GM19043 (cell line): ENCODE measurements at regions not wholly inside any gene's neighbourhood (a gene's known extent, or its start where the extent isn't known, plus 50 kb on each side); places are given as distances from the start of the nearest gene placed in this dataset.

Experiments
- ATAC-seq: cut with Tn5 transposase; IDR thresholded peaks from one replicate; pipeline ENCODE4 v1.9.1; 2021; ENCODE audit warnings: low read depth; ENCODE audit not compliant: unreplicated experiment

GRCh38 chr21:22965455-22966135 lies 1967.4 kb downstream of the NCAM2 start:
- ATAC-seq, result no peak

- no peak for ATAC-seq
Measured at GRCh38 chr21:22981819-22982218, 1983.6 kb downstream of the NCAM2 start.

DNA sequence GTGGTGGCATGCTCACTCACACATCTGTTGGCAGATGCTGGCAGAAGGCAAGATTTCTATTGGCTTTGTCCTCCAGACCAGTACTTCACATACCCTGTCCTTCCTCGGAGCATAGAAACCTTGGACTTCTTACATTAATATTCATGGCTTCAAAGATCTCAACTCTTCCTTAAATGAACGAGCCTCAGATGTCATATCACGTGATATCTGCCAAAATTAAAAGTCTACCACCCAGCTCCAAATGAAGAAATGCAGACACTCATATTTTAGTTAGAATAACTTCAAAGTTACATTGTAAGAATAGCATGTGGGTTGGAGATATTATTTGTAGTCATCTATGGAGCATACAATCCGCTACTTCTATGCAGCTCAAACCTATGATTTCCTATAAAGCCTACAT lies 1994.9 kb downstream of the NCAM2 start:
- no peak for ATAC-seq

GRCh38 chr21:22993822-22994574 lies 1995.8 kb downstream of the NCAM2 start:
- no peak for ATAC-seq

DNA sequence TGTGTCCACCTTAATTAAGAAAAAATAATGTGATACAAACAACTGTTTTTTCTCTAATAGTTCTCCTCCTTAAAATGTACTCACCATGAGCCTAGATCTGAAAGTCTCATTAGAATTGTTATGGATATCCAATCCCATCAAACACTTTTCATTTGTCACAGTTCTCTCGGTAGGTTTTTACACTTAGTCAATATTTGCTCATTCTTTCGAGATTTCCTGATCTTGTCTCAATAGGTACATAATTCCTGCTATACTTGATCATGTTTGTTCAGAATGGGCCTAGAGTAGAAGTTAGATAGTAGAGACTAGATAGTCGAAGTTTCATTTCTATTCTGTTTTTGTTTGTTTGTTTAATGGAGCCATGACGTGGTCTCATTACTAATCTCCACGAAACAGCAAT lies 2005.7 kb downstream of the NCAM2 start:
- ATAC-seq, result no peak

GRCh38 chr21:23008601-23009202 lies 2010.5 kb downstream of the NCAM2 start:
- no peak for ATAC-seq

DNA sequence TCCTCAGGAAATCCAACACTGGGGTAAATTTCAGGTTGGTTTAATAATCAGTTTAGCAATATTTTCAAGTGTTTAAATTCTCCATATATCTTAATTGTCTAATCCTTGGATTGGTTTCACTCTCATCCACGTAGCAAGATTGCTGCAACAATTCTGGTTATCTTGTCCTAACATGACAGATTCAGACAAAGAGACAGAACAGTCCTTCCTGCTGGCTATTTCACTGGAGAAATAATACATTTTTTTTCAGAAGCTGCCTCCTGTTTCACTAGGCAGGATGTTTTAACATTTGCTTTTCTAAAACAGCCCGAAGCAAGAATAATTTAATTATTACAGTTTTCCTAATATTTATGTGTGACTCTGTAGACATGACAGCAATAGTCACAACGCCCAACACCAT lies 2011.2 kb downstream of the NCAM2 start:
- ATAC-seq, result no peak

GRCh38 chr21:23014021-23014420 lies 2015.8 kb downstream of the NCAM2 start:
- no peak for ATAC-seq

DNA sequence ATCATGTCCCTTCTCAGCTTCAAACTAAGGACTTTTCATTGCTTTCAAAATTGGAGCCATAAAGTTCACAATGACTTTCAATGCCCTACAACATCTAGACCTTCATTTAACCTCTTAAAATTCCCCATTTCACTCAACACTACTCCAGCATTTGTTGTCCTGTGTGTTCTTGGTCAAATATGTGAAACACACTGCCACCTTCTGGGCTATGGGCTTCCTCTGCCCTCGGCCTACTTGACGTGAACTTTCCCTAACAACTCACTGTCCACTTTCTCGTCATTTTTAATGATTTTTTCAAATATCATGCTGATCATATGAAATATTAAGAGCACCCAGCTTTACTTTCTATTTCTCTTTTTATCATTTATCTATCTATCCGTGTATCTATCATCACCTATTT lies 2018.4 kb downstream of the NCAM2 start:
- no peak for ATAC-seq

- no peak for ATAC-seq
Measured at GRCh38 chr21:23017989-23018388, 2019.8 kb downstream of the NCAM2 start.

DNA sequence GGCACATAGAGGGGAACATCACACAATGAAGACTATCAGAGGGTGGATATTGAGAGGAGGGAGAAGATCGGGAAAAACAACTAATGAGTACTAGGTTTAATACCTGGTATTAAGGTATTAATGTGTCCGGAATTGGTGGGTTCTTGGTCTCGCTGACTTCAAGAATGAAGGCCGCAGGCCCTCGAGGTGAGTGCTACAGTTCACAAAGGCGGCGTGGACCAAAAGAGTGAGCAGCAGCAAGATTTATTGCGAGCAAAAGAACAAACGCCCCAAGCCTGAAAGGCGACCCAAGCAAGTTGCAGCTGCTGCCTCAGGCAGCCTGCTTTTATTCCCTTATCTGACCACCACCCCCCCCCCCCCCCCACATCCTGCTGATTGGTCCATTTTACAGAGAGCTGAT lies 2022.8 kb downstream of the NCAM2 start:
- no peak for ATAC-seq

DNA sequence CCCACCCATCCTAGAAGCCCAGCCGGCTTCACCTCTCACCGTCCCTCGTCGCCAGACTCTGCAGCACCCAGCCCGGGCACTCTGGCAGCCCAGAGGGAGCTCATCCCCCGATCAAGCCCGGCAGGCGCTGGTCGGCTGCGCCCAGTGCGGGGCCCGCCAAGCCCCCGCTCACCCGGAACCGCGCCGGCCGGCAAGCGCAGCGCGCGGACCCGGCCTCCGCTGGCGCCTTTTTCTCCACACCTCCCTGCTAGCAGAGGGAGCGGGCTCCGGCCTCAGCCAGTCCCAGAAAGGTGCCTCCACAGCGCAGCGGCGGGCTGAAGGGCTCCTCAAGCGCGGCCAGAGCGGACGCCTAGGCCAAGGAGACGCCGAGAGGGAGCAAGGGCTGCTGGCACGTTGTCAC lies 2023.3 kb downstream of the NCAM2 start:
- no peak for ATAC-seq

- ATAC-seq, result no peak
Measured at GRCh38 chr21:23026878-23027277, 2028.7 kb downstream of the NCAM2 start.

GRCh38 chr21:23039846-23040245 lies 2041.6 kb downstream of the NCAM2 start:
- ATAC-seq, result no peak

DNA sequence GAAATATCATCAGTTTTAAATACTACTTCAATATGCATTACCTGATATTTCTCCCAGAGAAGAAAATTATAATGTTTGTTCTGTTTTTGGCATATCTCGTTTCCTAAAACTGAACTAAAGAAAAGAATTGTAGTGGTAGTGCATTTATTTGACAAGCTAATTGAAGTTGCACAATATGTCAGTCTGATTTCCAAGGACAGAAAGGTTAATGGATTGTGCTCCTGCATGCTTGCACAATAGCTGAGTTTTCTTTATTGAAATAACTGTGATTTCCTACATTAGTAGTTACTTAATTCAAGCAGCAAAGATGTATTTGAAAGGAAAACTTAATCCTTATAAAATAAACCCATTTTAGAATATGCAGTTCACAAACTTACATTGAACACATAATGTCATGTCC lies 2047.7 kb downstream of the NCAM2 start:
- ATAC-seq, result no peak

- ATAC-seq, result no peak
Measured at GRCh38 chr21:23067672-23068071, 2069.5 kb downstream of the NCAM2 start.

DNA sequence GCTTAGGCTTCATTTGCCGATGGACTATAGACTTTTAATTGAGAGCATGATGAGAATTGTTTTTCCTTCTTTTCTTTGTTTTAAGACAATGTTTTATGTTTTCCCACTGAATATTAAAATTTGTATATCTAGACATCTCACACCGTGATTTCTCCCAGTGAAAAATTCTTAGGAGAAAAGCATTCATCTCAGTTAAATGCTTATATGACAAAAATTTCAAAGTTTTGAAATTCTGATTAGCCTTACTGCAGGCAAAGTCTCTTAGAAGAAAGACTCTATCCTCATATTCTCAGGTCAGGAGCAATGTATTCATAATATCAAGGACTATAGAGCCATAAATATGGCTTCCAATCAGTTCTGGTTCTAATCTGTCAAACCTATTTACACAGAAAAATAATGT lies 2085.0 kb downstream of the NCAM2 start:
- ATAC-seq, result no peak

DNA sequence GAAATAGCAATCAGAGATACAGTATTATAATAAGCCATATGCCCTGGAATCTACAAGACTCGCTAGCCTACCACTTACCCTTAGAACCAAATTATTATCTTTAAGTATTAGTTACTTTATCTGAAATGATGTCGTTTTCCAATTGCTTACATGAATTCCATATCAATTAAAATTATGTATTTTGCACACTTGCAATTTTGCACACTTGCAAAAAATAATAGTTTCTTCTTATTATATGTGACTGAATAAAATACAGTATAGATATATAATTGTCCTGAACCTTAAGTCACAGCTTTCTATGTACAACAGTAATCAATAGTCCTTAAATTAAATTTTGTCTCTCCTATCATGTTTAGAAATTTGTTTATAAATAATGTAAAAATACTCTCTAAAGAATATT lies 2095.1 kb downstream of the NCAM2 start:
- ATAC-seq, result no peak

- no peak for ATAC-seq
Measured at GRCh38 chr21:23099185-23099584, 2101.0 kb downstream of the NCAM2 start.

DNA sequence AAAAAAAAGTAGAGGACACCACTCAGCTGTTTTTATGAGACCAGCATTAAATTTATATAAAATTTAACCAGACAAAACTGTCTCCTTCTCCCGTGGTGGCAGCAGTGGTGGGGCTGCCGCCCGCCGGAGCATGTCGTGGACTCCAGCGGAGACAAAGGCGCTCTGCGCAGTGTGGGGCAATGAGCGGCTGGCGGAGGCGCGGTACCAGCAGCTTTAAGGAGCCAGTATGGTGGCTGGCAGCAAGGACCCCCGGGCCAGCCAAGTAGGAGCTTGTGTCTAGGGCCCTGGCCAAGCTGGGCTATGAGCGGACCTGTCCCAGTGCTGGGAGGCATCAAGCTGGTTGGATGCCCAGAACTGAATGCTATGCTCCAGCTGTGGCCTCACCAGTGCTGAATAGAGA lies 2102.9 kb downstream of the NCAM2 start:
- ATAC-seq, result no peak

DNA sequence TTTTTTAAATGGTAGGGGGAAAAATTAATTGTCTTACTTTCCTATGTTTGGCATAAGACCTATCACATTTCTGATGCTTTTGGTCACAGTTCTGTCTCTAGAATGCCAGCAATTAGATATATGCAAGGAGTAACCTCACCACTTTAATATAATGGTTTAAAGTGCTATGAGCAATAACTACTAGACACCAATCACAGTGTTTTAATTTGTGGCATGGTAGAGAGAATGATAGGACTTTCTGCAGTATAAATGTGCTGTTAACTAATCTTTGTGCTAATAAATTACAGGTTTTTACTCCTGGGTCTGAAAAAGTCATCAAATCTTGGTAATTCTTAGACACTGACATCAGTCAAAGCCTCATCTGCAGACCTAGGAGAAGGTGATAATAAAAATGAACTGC lies 2110.3 kb downstream of the NCAM2 start:
- ATAC-seq, result no peak

- ATAC-seq, result no peak
Measured at GRCh38 chr21:23111070-23111600, 2112.9 kb downstream of the NCAM2 start.
